AG04449 (cell line): ENCODE measurements at regions not wholly inside any gene's neighbourhood (a gene's known extent, or its start where the extent isn't known, plus 50 kb on each side); places are given as distances from the start of the nearest gene placed in this dataset.
"Not testable (repeated sequence)": the region's sequence is repeated elsewhere in the genome, so short reads cannot be mapped to it uniquely, and the experiment has no call there.

Source experiments
- CTCF ChIA-PET: fragments of 350-600 bp; formaldehyde crosslinking; extraction: SDS; loops from one replicate; lab custom pipeline; 2021; ENCODE audit warnings: antibody characterized with exemption; lab: Yijun Ruan, JAX
- POLR2A ChIA-PET: fragments of 400-600, 350-600 bp; formaldehyde crosslinking; extraction: SDS; loops from one replicate; lab custom pipeline; 2020; ENCODE audit warnings: antibody characterized with exemption, inconsistent platforms; lab: Yijun Ruan, JAX
- DNase-seq: peaks from one replicate; pipeline ENCODE4 v3.0.0-alpha.2; 2010; ENCODE audit warnings: low read depth, low spot score
- H3K4me3 ChIP-seq: 2 replicates; pipeline ENCODE4 v1.5.1; 2011; ENCODE audit warnings: low read depth, mild to moderate bottlenecking, control low read depth, low read length

GRCh38 chr16:29219966-29220646 is 186.4 kb downstream of the NPIPB11 start:
- CTCF ChIA-PET, POLR2A ChIA-PET, DNase-seq: not testable (repeated sequence)
- H3K4me3 ChIP-seq: peak overlapping the region; percentile 52

GRCh38 chr16:29219562-29219961 is 186.9 kb downstream of the NPIPB11 start:
- DNase-seq, CTCF ChIA-PET, POLR2A ChIA-PET: not testable (repeated sequence)
- peak overlapping the region; percentile 52 for H3K4me3 ChIP-seq

GRCh38 chr16:29218649-29219048 is 187.9 kb downstream of the NPIPB11 start:
- H3K4me3 ChIP-seq, CTCF ChIA-PET, POLR2A ChIA-PET, DNase-seq: not testable (repeated sequence)

- POLR2A ChIA-PET, H3K4me3 ChIP-seq, CTCF ChIA-PET: not testable (repeated sequence)
Observed at GRCh38 chr16:29218171-29218570, 188.3 kb downstream of the NPIPB11 start.

GRCh38 chr16:29217752-29218126 is 188.8 kb downstream of the NPIPB11 start:
- CTCF ChIA-PET, POLR2A ChIA-PET, H3K4me3 ChIP-seq: not testable (repeated sequence)

More at GRCh38 chr16:29218171-29218570, 188.3 kb downstream of the NPIPB11 start:
- DNase-seq: not testable (repeated sequence)

GRCh38 chr16:29217104-29217751 is 189.3 kb downstream of the NPIPB11 start:
- POLR2A ChIA-PET, CTCF ChIA-PET, H3K4me3 ChIP-seq, DNase-seq: not testable (repeated sequence)

More at GRCh38 chr16:29217752-29218126, 188.8 kb downstream of the NPIPB11 start:
- DNase-seq: not testable (repeated sequence)

- CTCF ChIA-PET, DNase-seq, POLR2A ChIA-PET: not testable (repeated sequence)
Observed at GRCh38 chr16:29213770-29214169, 192.7 kb downstream of the NPIPB11 start.

GRCh38 chr16:29213251-29213650 is 193.3 kb downstream of the NPIPB11 start:
- CTCF ChIA-PET, DNase-seq, POLR2A ChIA-PET, H3K4me3 ChIP-seq: not testable (repeated sequence)

More at GRCh38 chr16:29213770-29214169, 192.7 kb downstream of the NPIPB11 start:
- not testable (repeated sequence) for H3K4me3 ChIP-seq

GRCh38 chr16:29212084-29213027 is 194.2 kb downstream of the NPIPB11 start:
- CTCF ChIA-PET: not testable (repeated sequence)

GRCh38 chr16:29211456-29211855 is 195.1 kb downstream of the NPIPB11 start:
- H3K4me3 ChIP-seq, CTCF ChIA-PET, DNase-seq, POLR2A ChIA-PET: not testable (repeated sequence)

More at GRCh38 chr16:29212084-29213027, 194.2 kb downstream of the NPIPB11 start:
- DNase-seq, POLR2A ChIA-PET, H3K4me3 ChIP-seq: not testable (repeated sequence)

- POLR2A ChIA-PET, CTCF ChIA-PET, H3K4me3 ChIP-seq, DNase-seq: not testable (repeated sequence)
Observed at GRCh38 chr16:29210299-29211150, 196.0 kb downstream of the NPIPB11 start.

GRCh38 chr16:29206120-29206519 is 200.4 kb downstream of the NPIPB11 start:
- H3K4me3 ChIP-seq, POLR2A ChIA-PET, CTCF ChIA-PET, DNase-seq: not testable (repeated sequence)

GRCh38 chr16:29205151-29205550 is 201.4 kb downstream of the NPIPB11 start:
- CTCF ChIA-PET, DNase-seq, POLR2A ChIA-PET, H3K4me3 ChIP-seq: not testable (repeated sequence)
